Gastrocnemius medialis (tissue), 4 donors: ENCODE measurements at regions not wholly inside any gene's neighbourhood (a gene's known extent, or its start where the extent isn't known, plus 50 kb on each side); places are given as distances from the start of the nearest gene placed in this dataset.

Experiments used
- POLR2A ChIP-seq, 2 donors: fragments of 450-650 bp; IDR thresholded peaks; one replicate each; pipeline ENCODE4 v1.6.1; 2017; ENCODE audit warnings: antibody characterized with exemption in 2 of 2, mild to moderate bottlenecking in 2 of 2, moderate library complexity in 2 of 2
- TF ChIP-seq, protein P1 (sequence below), 5 experiments: fragments of 450-650 bp in 3 of 5; fragments of 200-600 bp in 2 of 5; sonication (generic) in 2 of 5; IDR thresholded peaks in 4 of 5; conservative IDR thresholded peaks in 1 of 5; 1 replicate in 4 of 5; 2 replicates in 1 of 5; pipeline ENCODE4 v1.5.1; 2016 to 2019; ENCODE audit warnings: antibody characterized with exemption in 5 of 5, mild to moderate bottlenecking in 3 of 5, moderate library complexity in 3 of 5

DNA sequence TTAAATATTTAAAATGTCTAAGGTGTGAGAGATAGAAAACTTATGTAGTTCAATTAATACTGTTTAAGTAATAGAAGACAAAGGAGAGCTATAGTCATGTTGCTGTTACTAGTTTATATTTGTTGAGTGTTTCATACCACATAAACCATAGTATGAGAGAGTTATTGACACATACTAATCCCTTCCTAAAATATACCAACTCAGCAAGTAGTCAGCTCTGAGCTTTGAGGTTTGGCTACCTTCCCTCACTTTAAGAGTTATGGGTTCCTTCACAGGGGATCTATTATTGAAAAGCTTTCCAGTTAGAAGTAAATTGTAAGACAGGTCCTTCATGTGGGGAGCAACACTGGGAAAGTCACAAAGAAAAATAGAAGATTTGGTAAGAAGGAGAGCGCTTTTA is 701.6 kb upstream of the ZEB2 start:
- TF ChIP-seq, protein P1, sequence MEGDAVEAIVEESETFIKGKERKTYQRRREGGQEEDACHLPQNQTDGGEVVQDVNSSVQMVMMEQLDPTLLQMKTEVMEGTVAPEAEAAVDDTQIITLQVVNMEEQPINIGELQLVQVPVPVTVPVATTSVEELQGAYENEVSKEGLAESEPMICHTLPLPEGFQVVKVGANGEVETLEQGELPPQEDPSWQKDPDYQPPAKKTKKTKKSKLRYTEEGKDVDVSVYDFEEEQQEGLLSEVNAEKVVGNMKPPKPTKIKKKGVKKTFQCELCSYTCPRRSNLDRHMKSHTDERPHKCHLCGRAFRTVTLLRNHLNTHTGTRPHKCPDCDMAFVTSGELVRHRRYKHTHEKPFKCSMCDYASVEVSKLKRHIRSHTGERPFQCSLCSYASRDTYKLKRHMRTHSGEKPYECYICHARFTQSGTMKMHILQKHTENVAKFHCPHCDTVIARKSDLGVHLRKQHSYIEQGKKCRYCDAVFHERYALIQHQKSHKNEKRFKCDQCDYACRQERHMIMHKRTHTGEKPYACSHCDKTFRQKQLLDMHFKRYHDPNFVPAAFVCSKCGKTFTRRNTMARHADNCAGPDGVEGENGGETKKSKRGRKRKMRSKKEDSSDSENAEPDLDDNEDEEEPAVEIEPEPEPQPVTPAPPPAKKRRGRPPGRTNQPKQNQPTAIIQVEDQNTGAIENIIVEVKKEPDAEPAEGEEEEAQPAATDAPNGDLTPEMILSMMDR (IDR thresholded peaks at IDR 0.05 in 4 of 5, conservative IDR thresholded peaks at IDR 0.05 in 1 of 5): no peak
- no peak for TF ChIP-seq POLR2A (IDR thresholded peaks at IDR 0.05)
